GOT3 (cell line): ENCODE measurements at regions not wholly inside any gene's neighbourhood (a gene's known extent, or its start where the extent isn't known, plus 50 kb on each side); places are given as distances from the start of the nearest gene placed in this dataset.

Experiments
- DNase-seq: peaks from one replicate; lab custom pipeline; 2025; ENCODE audit warnings: mixed read lengths; lab: John Stamatoyannopoulos, UW

DNA sequence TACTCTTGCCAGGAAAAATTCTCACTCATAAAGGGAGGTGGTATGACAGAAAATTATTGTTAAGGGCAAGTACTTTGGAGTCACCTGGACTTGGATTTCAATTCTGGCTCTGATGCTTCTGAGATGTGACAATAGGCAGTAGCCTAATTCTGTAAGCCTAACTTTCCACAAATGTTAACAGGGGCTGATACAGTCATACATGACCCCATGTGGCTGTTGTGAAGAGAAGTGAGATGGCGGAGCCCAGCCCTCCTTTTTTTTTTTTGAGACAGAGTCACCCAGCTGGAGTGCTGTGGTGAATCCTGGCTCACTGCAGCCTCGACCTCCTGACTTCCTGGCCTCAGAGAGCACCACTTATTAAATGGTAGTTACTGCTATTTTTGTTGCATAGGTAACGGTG lies 54.4 kb upstream of the IRF2 start:
- DNase-seq = no peak

DNA sequence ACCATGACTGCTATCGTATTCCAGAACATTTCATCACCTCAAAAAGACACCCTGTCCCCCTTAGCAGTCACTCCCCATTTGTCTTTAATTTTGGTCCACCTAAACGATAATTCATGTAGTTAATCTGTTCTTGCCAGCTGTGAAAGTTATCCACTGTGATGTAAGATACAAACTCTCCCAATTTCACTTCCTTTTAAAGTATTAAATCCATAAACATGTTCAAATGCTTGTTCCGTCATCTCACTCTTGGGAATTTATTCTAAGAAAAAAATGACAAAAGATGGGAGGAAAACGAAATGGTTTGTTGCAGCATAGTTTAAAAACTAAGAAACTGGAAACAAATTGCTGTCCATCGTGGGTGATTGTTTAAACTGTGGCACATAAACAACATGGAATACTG lies 53.7 kb upstream of the IRF2 start:
- no peak for DNase-seq

DNA sequence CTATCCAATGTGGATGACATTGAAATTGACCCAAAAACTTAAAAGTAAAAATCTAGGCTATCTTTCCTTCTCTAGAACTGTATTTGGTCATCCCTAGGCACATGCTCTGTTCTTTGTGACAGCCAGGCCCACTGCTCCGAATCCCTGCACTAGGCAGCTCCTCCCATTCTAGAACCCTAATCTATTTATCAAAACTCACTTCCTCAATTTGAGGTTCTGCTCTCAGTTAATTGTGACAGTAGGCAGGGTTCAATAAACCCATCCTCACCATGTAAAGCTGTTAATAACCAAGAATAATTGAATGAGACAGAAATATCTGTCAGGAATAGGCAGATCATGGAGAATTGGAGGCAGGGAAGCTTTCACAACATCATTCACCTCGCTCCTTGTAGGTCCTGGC lies 51.9 kb upstream of the IRF2 start:
- DNase-seq = no peak
